Loucy (cell line): ENCODE measurements at regions not wholly inside any gene's neighbourhood (a gene's known extent, or its start where the extent isn't known, plus 50 kb on each side); places are given as distances from the start of the nearest gene placed in this dataset.

Source experiments
- H2AFZ ChIP-seq: fragments of 200-600 bp; sonication (generic); 2 replicates; pipeline ENCODE4 v1.6.0; 2016; ENCODE audit warnings: antibody characterized with exemption, mild to moderate bottlenecking, low read length, moderate library complexity
- H3F3A ChIP-seq: fragments of 200-600 bp; 2 replicates; pipeline ENCODE4 v1.6.0; 2016; ENCODE audit warnings: antibody characterized with exemption, low read depth, mild to moderate bottlenecking
- H3K27me3 ChIP-seq: fragments of 200-600 bp; sonication (generic); 2 replicates; pipeline ENCODE4 v1.6.1; 2014; ENCODE audit warnings: low read length, mild to moderate bottlenecking; ENCODE audit not compliant: insufficient read depth, poor library complexity, severe bottlenecking
- H3K36me3 ChIP-seq: fragments of 200-600 bp; sonication (generic); 2 replicates; pipeline ENCODE4 v1.6.1; 2016; ENCODE audit warnings: low read length; ENCODE audit not compliant: insufficient read depth
- H3K4me1 ChIP-seq: fragments of 200-600 bp; sonication (generic); 2 replicates; pipeline ENCODE4 v1.5.1; 2014; ENCODE audit warnings: low read length, mild to moderate bottlenecking; ENCODE audit not compliant: insufficient read depth, poor library complexity, severe bottlenecking
- H3K4me2 ChIP-seq: fragments of 200-600 bp; sonication (generic); 2 replicates; pipeline ENCODE4 v1.6.0; 2014; ENCODE audit warnings: antibody characterized with exemption, low read length, low read depth, mild to moderate bottlenecking; ENCODE audit not compliant: poor library complexity, severe bottlenecking
- H3K4me3 ChIP-seq: fragments of 200-600 bp; sonication (generic); 2 replicates; pipeline ENCODE4 v1.5.1; 2014; ENCODE audit warnings: low read length, mild to moderate bottlenecking, mixed read lengths; ENCODE audit not compliant: poor library complexity, severe bottlenecking
- H3K79me2 ChIP-seq: fragments of 200-600 bp; sonication (generic); 2 replicates; pipeline ENCODE4 v1.6.1; 2014; ENCODE audit warnings: low read length; ENCODE audit not compliant: insufficient read depth
- H3K9ac ChIP-seq: fragments of 200-600 bp; sonication (generic); 2 replicates; pipeline ENCODE4 v1.6.0; 2014; ENCODE audit warnings: mild to moderate bottlenecking, low read depth, low read length, moderate library complexity; ENCODE audit not compliant: poor library complexity, severe bottlenecking
- H3K9me2 ChIP-seq: fragments of 200-600 bp; sonication (generic); replicated peaks from 2 replicates; pipeline ENCODE4 v1.6.1; 2016; ENCODE audit warnings: low read depth, low read length, mixed read lengths
- H3K9me3 ChIP-seq: fragments of 200-600 bp; sonication (generic); 2 replicates; pipeline ENCODE4 v1.6.1; 2014; ENCODE audit warnings: mild to moderate bottlenecking, antibody characterized with exemption, low read length, low read depth; ENCODE audit not compliant: insufficient read depth
- H4K20me1 ChIP-seq: fragments of 200-600 bp; sonication (generic); 2 replicates; pipeline ENCODE4 v1.6.0; 2014; ENCODE audit warnings: antibody characterized with exemption, low read length, mild to moderate bottlenecking; ENCODE audit not compliant: insufficient read depth, poor library complexity, severe bottlenecking
- EZH2phosphoT487 ChIP-seq: fragments of 200-600 bp; IDR thresholded peaks from 2 replicates; pipeline ENCODE4 v1.6.1; 2018; ENCODE audit warnings: antibody characterized with exemption, mild to moderate bottlenecking, moderate library complexity, borderline replicate concordance
- TF ChIP-seq, protein P1 (sequence below): fragments of 200-600 bp; sonication (generic); conservative IDR thresholded peaks from 2 replicates; pipeline ENCODE4 v1.5.1; 2014; ENCODE audit warnings: mild to moderate bottlenecking, antibody characterized with exemption, low read length

GRCh38 chr10:78910021-78910420, 158.7 kb upstream of the ZMIZ1 start:
- Histone ChIP-seq H3K9ac (no peak overlapping the region), H3F3A (no peaks in the 10 kb centered on the region), H3K4me1 (no peaks in the 10 kb centered on the region), H3K9me2 (no peaks in the 10 kb centered on the region), H3K9me3 (no peaks in the 10 kb centered on the region), H2AFZ (no peak overlapping the region), H3K79me2 (no peaks in the 10 kb centered on the region), H3K36me3 (no peaks in the 10 kb centered on the region), H3K4me2 (no peak overlapping the region), H3K27me3 (no peaks in the 10 kb centered on the region), H3K4me3 (no peak overlapping the region), H4K20me1 (no peaks in the 10 kb centered on the region)
- TF ChIP-seq, protein P1, sequence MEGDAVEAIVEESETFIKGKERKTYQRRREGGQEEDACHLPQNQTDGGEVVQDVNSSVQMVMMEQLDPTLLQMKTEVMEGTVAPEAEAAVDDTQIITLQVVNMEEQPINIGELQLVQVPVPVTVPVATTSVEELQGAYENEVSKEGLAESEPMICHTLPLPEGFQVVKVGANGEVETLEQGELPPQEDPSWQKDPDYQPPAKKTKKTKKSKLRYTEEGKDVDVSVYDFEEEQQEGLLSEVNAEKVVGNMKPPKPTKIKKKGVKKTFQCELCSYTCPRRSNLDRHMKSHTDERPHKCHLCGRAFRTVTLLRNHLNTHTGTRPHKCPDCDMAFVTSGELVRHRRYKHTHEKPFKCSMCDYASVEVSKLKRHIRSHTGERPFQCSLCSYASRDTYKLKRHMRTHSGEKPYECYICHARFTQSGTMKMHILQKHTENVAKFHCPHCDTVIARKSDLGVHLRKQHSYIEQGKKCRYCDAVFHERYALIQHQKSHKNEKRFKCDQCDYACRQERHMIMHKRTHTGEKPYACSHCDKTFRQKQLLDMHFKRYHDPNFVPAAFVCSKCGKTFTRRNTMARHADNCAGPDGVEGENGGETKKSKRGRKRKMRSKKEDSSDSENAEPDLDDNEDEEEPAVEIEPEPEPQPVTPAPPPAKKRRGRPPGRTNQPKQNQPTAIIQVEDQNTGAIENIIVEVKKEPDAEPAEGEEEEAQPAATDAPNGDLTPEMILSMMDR, result no peak
- TF ChIP-seq EZH2phosphoT487, result no peak

DNA sequence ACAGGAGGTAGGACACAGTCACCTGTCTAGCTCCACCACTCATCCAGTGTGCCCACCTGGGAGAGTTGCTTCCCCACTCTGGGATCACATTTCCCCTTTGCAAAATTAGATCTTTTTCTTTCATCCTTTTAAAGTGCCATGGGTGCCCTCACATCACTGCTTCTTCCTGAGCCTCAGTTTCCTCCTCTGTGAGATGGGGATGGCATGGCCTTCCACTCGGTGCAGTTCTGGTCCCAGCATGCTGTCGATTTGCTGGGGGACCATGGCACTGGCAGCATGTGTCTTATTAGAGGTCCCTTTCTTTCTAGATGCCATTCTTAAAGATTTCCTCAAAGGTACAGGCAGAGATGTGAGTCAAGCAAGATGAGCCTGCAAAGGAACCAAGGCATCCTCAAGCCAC, 158.3 kb upstream of the ZMIZ1 start:
- Histone ChIP-seq H3K79me2 (no peaks in the 10 kb centered on the region), H3K27me3 (no peaks in the 10 kb centered on the region), H3K36me3 (no peaks in the 10 kb centered on the region), H4K20me1 (no peaks in the 10 kb centered on the region), H3K4me1 (no peaks in the 10 kb centered on the region), H2AFZ (no peak overlapping the region), H3K9me3 (no peaks in the 10 kb centered on the region), H3K9ac (no peak overlapping the region), H3K4me3 (no peak overlapping the region), H3K9me2 (no peaks in the 10 kb centered on the region), H3K4me2 (no peak overlapping the region), H3F3A (no peaks in the 10 kb centered on the region)
- TF ChIP-seq, protein P1, result no peak
- TF ChIP-seq EZH2phosphoT487, result no peak

GRCh38 chr10:78910886-78911285, 157.9 kb upstream of the ZMIZ1 start:
- Histone ChIP-seq H3K9me2 (no peaks in the 10 kb centered on the region), H2AFZ (no peak overlapping the region), H3K9ac (no peak overlapping the region), H3K79me2 (no peaks in the 10 kb centered on the region), H3K27me3 (no peaks in the 10 kb centered on the region), H3F3A (no peaks in the 10 kb centered on the region), H3K4me2 (no peak overlapping the region), H3K4me1 (no peaks in the 10 kb centered on the region), H3K36me3 (no peaks in the 10 kb centered on the region), H3K4me3 (no peak overlapping the region), H3K9me3 (no peaks in the 10 kb centered on the region), H4K20me1 (no peaks in the 10 kb centered on the region)
- TF ChIP-seq, protein P1, result no peak
- TF ChIP-seq EZH2phosphoT487, result no peak
